ENCODE measurements at regions not wholly inside any gene's neighbourhood (a gene's known extent, or its start where the extent isn't known, plus 50 kb on each side); places are given as distances from the start of the nearest gene placed in this dataset.

DNA sequence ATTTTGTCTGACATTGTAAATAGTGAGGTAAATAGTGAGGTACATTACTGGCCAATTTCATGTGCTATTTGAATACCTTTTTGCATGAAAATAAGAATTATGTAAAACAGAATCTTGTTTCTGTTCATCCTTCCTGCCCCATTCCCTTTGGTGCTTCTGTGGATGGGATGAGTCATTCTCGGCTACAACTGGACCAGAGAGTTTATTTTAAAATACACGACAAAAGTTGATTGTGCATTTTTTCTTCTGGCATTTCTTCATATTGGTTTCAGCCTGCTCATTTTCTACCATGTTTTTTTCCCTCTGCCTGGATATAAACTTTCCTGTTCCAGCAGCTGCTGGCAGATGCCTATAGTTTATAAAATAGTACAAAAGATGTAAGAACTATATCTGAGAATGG, 107.5 kb downstream of the CYSLTR2 start:
- intact Hi-C loops (cut with micrococcal nuclease; ENCODE audit: unreplicated experiment) (no loop called here), in situ Hi-C loops (cut with HindIII; ENCODE audit: extremely low pct_ligation_motif_present, low pct_unique_long_range_greater_than_20kb) (loop anchor here (25.0 kb wide), 2 partner anchors 449 to 624 kb away; partner anchors contain the start of gene RB1)
- Histone ChIP-seq H4K20me1 (ENCODE audit: insufficient read depth, low read length) (no peaks in the 10 kb centered on the region), H3K4me2 (ENCODE audit: low read depth, low read length) (no peak overlapping the region), H3K9ac (ENCODE audit: insufficient read depth, low read depth, low read length) (no peak overlapping the region), H3K4me1 (ENCODE audit: insufficient read depth, low read length) (no peaks in the 10 kb centered on the region), H3K27ac (ENCODE audit: extremely low read length, insufficient read depth, low read length) (no peak overlapping the region), H3K27me3 (ENCODE audit: control insufficient read depth in 1 of 2, insufficient read depth in 2 of 2, low read length in 2 of 2) (no peaks in the 10 kb centered on the region; a peak in 1 of 5 replicates), H3K9me3 (ENCODE audit: low read length) (no peaks in the 10 kb centered on the region; the same call in 1 of the 2 replicates), H3K4me3 (replicated peaks in 1 of 3; ENCODE audit: insufficient read depth in 1 of 3, low read depth in 2 of 3, low read length in 3 of 3) (no peak overlapping the region), H3K36me3 (replicated peaks in 1 of 2; ENCODE audit: control insufficient read depth in 1 of 2, insufficient read depth in 2 of 2, low read length in 2 of 2) (no peaks in the 10 kb centered on the region), H2AFZ (ENCODE audit: low read length) (no peak overlapping the region), H3K79me2 (ENCODE audit: insufficient read depth, low read length) (no peaks in the 10 kb centered on the region)
- ChIA-PET CTCF (ENCODE audit: low intra/inter-chr PET ratio, low total read pairs) (no interaction called here), POLR2A (no interaction called here)
- no TSS peak for BruUV-seq (replicated peaks)
- 60% methylated on average over 2 of the region's 2 CpGs for WGBS (ENCODE audit: low lambda C conversion rate)
- no peak for TF ChIP-seq ARHGAP35 (CRISPR knock-in tag; IDR thresholded peaks at IDR 0.05; ENCODE audit: borderline replicate concordance)
- no peak for TF ChIP-seq TRIM24 (CRISPR knock-in tag; IDR thresholded peaks at IDR 0.05)
- no peak for TF ChIP-seq STAT5B (CRISPR knock-in tag; IDR thresholded peaks at IDR 0.05)
- TF ChIP-seq ATAD3A (CRISPR knock-in tag; IDR thresholded peaks at IDR 0.05), result no peak
- TF ChIP-seq NFKB2 (CRISPR knock-in tag; IDR thresholded peaks at IDR 0.05; ENCODE audit: borderline replicate concordance), result no peak
- no peak for TF ChIP-seq ZNF564 (CRISPR knock-in tag; IDR thresholded peaks at IDR 0.05)
- no peak for TF ChIP-seq HBP1 (CRISPR knock-in tag; IDR thresholded peaks at IDR 0.05; ENCODE audit: low read depth)
- no peak for TF ChIP-seq MTF2 (CRISPR knock-in tag; IDR thresholded peaks at IDR 0.05; ENCODE audit: borderline replicate concordance)
- TF ChIP-seq ZNF264 (CRISPR knock-in tag; IDR thresholded peaks at IDR 0.05), result no peak
- TF ChIP-seq, protein P1, sequence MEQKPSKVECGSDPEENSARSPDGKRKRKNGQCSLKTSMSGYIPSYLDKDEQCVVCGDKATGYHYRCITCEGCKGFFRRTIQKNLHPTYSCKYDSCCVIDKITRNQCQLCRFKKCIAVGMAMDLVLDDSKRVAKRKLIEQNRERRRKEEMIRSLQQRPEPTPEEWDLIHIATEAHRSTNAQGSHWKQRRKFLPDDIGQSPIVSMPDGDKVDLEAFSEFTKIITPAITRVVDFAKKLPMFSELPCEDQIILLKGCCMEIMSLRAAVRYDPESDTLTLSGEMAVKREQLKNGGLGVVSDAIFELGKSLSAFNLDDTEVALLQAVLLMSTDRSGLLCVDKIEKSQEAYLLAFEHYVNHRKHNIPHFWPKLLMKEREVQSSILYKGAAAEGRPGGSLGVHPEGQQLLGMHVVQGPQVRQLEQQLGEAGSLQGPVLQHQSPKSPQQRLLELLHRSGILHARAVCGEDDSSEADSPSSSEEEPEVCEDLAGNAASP (CRISPR knock-in tag; IDR thresholded peaks at IDR 0.05; ENCODE audit: borderline replicate concordance), result no peak
- TF ChIP-seq, protein P2, sequence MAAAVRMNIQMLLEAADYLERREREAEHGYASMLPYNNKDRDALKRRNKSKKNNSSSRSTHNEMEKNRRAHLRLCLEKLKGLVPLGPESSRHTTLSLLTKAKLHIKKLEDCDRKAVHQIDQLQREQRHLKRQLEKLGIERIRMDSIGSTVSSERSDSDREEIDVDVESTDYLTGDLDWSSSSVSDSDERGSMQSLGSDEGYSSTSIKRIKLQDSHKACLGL (CRISPR knock-in tag; IDR thresholded peaks at IDR 0.05), result no peak
- no peak for TF ChIP-seq ZNF678 (CRISPR knock-in tag; IDR thresholded peaks at IDR 0.05)
- no peak for TF ChIP-seq REXO4 (CRISPR knock-in tag; IDR thresholded peaks at IDR 0.05; ENCODE audit: borderline replicate concordance)
- FAIRE-seq, result no peak
- ATAC-seq, result no peak
- DNase-seq (ENCODE audit: low spot score), result no peak

All from HepG2 (cell line).